Skeletal muscle tissue (tissue), 3 donors: ENCODE measurements at regions not wholly inside any gene's neighbourhood (a gene's known extent, or its start where the extent isn't known, plus 50 kb on each side); places are given as distances from the start of the nearest gene placed in this dataset.
A peak's percentile ranks its signal among the peaks of the same experiment; 100 is the strongest.

Experiments
- H3K27ac ChIP-seq: one replicate; pipeline ENCODE4 v1.7.0; 2013; ENCODE audit warnings: mild to moderate bottlenecking, low read depth, low read length, inconsistent platforms
- H3K27me3 ChIP-seq, 3 donors: one replicate each; pipeline ENCODE4 v1.7.0; 2013; ENCODE audit warnings: low read length in 3 of 3; ENCODE audit not compliant: control insufficient read depth in 3 of 3, insufficient read depth in 3 of 3
- H3K36me3 ChIP-seq, 3 donors: one replicate each; pipeline ENCODE4 v1.7.0; 2013; ENCODE audit warnings: low read length in 3 of 3; ENCODE audit not compliant: control insufficient read depth in 3 of 3, insufficient read depth in 3 of 3
- H3K4me1 ChIP-seq, 3 donors: one replicate each; pipeline ENCODE4 v1.7.0; 2013; ENCODE audit warnings: low read length in 3 of 3, mild to moderate bottlenecking in 3 of 3; ENCODE audit not compliant: control insufficient read depth in 3 of 3, insufficient read depth in 3 of 3
- H3K4me3 ChIP-seq, 3 donors: one replicate each; pipeline ENCODE4 v1.7.0; 2013; ENCODE audit warnings: low read length in 3 of 3
- H3K9ac ChIP-seq, 3 donors: one replicate each; pipeline ENCODE4 v1.7.0; 2013; ENCODE audit warnings: low read length in 3 of 3, mild to moderate bottlenecking in 3 of 3, moderate library complexity in 2 of 3, low read depth in 1 of 3
- H3K9me3 ChIP-seq, 3 donors: one replicate each; pipeline ENCODE4 v1.7.0; 2013; ENCODE audit warnings: low read length in 3 of 3; ENCODE audit not compliant: control insufficient read depth in 3 of 3
- donor health status: Osteomylitis.

DNA sequence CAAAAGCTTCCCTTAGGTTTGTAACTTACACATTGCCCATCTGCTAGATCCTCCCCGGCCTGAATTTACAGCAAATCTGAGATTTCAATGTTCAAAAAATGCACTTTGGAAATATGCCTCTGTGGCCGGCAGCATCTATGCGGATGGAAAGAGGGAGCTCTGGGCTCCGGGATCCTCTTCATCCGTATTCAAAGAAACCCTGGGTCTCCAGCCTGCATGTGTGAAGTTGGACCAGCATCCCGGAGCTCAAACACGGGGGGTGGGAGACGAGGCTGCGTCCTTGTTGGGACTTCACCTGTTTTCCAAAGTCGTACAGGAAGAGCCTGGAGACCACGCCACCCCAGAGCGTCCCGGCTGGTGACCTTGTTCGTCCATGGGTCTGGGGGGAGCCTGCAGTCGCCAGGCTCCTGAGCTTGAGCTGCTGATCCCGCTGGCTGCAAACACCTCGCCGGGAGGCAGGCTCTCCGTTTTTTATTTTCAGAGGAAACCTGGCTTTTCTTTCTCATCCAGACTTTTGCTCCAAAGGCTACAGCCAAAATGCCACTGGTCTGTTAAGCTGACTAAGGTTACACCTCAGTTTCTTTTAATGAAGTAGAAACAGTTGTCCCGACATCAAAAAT lies 77.4 kb downstream of the PTGR3 start:
- Histone ChIP-seq H3K4me3 (peak overlapping the region in 2 of 3 donors; percentile 27 to 41), H3K4me1 (peaks cover 3 to 12% (median 8%) of the 10 kb centered on the region in 3 donors), H3K9me3 (no peaks in the 10 kb centered on the region), H3K9ac (no peak overlapping the region), H3K27me3 (peaks cover 10 to 33% (median 15%) of the 10 kb centered on the region in 3 donors), H3K27ac (no peak overlapping the region), H3K36me3 (no peaks in the 10 kb centered on the region)

DNA sequence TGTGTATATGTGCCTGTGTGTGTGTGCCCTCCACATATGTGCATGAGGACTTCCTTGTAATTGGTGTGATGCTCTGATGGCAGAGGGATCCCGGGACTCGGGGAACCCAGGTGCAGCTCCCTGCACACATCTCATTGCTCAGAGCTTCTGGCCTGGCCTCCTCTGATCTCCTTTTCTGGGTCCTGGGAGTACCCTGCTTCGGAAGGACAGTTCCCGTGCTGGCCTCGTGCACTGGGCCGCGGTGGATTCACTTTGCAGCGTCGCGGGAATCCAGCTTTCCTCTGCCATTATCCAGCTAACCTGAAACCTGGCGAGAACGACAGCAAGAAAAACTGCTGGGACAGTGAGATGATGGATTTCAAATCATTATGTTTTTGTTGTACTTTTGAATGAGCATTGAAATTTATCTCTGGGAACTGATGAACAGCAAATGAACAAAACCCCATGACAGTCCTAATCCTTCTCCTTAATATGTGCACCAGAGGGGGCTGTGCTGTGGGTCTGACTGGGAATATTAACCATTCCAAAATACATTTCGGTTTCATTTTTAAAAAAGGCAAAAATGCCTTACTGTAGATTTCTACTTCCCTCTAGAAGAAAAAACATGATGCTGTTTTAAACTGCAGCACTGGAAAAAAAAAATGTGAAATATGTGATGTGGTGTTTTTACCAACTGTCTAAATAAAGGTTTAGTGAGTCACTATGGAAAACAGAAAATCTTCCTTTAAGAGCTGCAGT lies 78.2 kb downstream of the PTGR3 start:
- Histone ChIP-seq H3K36me3 (no peaks in the 10 kb centered on the region), H3K4me3 (peak overlapping the region in 1 of 3 donors; percentile 41), H3K9ac (peak overlapping the region in 1 of 3 donors; percentile 6), H3K9me3 (no peaks in the 10 kb centered on the region), H3K27me3 (peaks cover 10 to 35% (median 15%) of the 10 kb centered on the region in 3 donors), H3K4me1 (peaks cover 3 to 16% (median 11%) of the 10 kb centered on the region in 3 donors), H3K27ac (no peak overlapping the region)

DNA sequence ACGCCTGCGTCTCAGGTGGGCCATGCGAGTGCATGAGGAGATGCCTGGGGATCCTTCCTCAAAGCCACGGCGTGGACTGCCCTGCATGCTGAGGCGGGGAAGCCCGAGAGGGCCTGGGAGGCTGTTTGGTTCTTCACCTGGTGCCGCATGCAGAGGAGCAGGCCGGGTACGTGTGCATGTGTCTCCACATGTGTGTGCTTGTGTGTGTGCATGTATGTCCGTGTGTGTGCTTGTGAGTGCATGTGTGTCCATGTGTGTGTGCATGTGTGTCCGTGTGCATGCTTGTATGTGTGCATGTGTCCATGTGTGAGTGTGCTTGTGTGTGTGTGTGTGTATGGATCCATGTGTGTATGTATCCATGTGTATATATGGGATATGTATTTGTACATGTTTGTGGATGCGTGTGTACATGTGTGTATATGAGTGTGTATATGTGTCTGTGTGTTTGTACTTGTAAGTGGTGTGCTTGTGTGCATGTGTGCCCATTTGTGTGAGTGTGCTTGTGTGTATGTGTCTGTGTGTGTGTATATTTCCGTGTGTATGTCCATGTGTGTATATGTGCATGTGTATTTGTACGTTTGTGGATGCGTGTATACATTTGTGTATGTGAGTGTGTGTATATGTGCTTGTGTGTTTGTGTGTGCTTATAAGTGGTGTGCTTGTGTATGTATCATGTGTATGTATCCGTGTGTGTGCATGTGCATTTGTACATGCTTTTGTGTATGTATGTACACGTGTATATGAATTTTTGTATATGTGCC lies 79.0 kb downstream of the PTGR3 start:
- peaks cover 3 to 24% (median 18%) of the 10 kb centered on the region in 3 donors for H3K4me1 ChIP-seq
- no peak overlapping the region for H3K27ac ChIP-seq
- peaks cover 5 to 28% (median 15%) of the 10 kb centered on the region in 3 donors for H3K27me3 ChIP-seq
- H3K4me3 ChIP-seq = no peak overlapping the region
- no peaks in the 10 kb centered on the region for H3K36me3 ChIP-seq
- H3K9me3 ChIP-seq = no peaks in the 10 kb centered on the region
- H3K9ac ChIP-seq = no peak overlapping the region

DNA sequence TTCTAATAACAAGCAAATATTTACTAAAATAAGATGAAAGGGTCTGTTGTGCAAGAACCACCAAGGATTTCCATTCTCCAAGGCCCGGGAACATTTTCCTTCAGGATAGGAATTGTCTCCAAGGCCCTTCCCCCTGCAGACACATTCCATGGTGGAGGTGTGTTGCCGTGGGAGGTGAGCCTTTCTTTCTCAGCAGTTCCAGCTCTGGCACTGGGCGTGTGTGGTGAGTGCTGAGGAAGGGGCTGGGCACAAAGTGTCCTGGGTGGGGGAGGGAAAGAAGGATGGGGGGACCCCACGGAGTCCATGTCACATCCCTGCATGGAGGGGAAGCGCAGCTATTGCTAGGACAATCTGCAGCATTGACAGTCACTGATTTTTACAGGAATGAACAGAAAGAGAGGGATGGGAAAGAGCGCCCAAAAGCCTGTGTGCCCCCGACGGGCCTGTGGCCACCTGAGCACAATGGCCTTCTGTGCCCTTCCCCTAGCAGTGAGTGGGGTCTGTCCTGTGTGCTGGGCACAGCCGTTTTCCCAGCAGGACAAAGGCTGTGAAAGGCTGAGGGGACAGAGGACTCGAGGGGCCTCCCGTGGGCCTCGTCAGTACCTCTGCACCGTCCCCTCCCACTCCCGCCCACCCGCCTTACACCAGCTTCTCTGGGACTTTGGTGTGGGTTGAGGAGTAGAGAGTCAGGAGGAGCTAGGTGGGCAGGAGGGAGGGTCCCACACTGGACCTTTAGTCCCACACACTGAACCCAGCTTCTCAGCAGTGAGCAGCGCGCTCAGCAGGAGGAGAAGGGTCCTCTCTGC lies 79.8 kb downstream of the PTGR3 start:
- Histone ChIP-seq H3K9me3 (no peaks in the 10 kb centered on the region), H3K27ac (no peak overlapping the region), H3K36me3 (no peaks in the 10 kb centered on the region), H3K4me3 (no peak overlapping the region), H3K4me1 (peaks cover 3 to 26% (median 18%) of the 10 kb centered on the region in 3 donors), H3K9ac (no peak overlapping the region), H3K27me3 (peaks cover 3 to 20% (median 12%) of the 10 kb centered on the region in 3 donors)

DNA sequence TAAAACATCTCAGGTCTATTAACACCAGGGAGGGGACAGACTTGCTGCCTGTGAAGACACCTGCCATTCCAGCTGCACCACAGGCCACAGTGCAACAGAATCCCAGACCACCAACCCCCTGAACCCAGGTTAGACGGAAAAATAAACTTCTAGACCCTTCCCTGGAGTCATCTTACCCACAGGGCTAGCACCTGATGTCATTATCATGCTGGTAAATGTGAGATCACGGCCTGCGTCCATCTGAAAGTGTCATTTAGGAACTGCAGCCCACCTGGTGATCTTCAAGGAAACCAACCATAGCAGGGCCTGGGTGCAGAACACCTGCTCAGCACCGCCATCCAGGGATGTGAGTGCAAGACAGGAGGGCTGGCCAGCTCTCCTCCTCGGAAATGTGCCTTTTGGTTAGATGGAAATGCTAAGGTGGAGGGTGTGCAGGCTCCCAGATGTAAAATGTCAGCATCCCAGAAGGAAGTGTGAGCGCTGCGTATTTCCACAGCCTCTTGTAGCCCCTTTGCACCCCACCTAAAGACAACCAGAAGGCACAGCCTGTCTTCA lies 80.8 kb downstream of the PTGR3 start:
- no peak overlapping the region for H3K9ac ChIP-seq
- no peaks in the 10 kb centered on the region for H3K36me3 ChIP-seq
- no peaks in the 10 kb centered on the region for H3K9me3 ChIP-seq
- H3K27me3 ChIP-seq = peaks cover 0 to 12% (median 7%) of the 10 kb centered on the region in 3 donors
- H3K27ac ChIP-seq = no peak overlapping the region
- H3K4me1 ChIP-seq = peaks cover 3 to 26% (median 18%) of the 10 kb centered on the region in 3 donors
- H3K4me3 ChIP-seq = no peak overlapping the region

DNA sequence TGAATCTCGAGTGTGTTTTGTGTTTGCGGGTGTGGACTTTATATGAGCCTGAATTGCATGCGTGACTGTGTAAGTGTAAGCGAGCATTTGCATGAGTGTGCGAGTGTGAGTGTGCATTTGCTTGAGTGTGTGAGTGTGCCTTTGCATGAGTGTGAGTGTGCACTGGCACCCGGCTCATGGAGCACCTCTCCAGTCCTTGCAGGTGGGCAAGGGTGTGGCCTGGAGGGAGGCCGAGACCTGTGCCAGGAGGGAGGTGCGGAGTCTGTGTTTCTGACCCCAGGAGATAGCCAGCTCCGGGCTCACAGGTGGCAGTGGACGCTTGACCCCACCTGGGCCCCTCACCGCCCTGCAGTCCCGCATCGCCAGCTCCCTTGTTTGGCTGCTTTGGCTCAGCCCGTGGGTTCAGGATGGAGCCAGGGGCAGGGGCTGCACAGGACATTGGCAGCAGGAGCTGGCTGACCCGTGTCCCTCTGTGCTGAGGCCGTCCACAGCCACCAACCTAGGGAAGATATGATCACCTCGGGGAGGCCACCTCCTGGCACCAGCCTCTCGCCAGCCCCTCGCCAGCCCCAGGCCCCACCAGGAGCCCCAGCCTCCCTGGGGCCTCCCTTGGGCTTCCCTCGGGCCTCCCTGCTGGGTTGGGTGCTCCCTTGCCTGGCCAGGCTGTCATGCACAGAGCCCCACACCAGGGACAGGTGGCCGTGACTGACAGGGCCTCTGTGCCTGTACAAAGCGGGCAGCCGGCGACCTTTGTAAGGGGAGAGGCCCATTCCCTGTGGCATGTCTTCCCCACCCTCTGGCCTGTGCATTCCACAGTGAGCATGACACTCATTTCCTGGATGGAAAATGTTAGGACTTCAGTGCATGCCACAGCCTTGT lies 81.6 kb downstream of the PTGR3 start:
- H3K4me1 ChIP-seq = peaks cover 3 to 26% (median 18%) of the 10 kb centered on the region in 3 donors
- H3K4me3 ChIP-seq = no peak overlapping the region
- H3K9ac ChIP-seq = no peak overlapping the region
- H3K27me3 ChIP-seq = peaks cover 1 to 5% (median 3%) of the 10 kb centered on the region in 3 donors
- no peak overlapping the region for H3K27ac ChIP-seq
- H3K36me3 ChIP-seq = no peaks in the 10 kb centered on the region
- no peaks in the 10 kb centered on the region for H3K9me3 ChIP-seq

DNA sequence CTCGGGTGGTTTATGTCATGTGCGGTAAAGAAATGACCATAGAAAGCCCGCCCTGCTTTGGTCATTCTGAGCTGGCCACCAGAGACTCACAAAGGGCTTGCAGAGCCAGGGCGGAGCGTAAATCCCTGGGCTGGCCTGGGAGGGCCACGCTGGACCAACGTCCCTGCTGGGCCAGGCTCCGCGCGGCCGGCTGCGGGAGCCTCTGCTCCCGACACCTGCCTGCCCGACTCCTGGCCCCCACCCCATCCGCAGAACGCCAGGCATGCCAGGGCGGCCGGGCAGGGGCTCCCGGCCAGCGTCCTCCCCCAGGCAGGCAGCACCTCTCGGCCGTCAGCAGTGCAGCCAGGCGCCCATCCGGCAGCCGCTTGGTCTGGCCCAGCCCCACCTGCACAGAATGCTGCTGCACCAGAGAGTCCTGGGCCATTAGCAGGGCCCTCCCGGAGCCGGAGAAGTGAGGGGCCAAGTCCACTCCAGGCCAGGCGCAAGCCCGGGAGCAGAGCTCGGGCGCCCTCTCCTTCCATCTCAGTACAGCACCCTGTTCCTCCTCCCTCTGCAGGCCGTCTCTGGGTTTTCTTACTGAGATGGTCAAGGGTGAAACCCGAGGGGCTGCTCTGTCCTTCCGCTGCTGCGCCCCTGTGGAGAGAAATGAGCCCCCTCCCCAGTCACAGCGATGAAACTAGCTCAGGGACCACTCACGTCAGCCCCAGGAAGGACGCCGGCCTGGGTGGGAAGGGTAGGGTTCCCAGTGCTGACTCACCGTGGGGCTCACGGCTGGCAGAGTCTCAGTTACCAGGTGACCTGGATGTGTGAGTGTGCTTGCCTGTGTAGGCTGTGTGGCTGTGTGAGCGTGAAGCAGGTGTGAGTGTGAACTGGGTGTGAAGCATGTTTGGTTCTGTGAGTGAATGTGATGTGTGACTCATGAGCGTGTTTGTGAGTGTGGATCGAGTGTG lies 83.3 kb downstream of the PTGR3 start:
- Histone ChIP-seq H3K4me1 (peaks cover 3 to 26% (median 18%) of the 10 kb centered on the region in 3 donors), H3K4me3 (peak overlapping the region; percentile 28 to 59 (median 49)), H3K9ac (peak overlapping the region in 1 of 3 donors; percentile 40), H3K27ac (no peak overlapping the region), H3K36me3 (no peaks in the 10 kb centered on the region), H3K27me3 (peaks cover 3 to 4% (median 3%) of the 10 kb centered on the region in 3 donors), H3K9me3 (no peaks in the 10 kb centered on the region)

DNA sequence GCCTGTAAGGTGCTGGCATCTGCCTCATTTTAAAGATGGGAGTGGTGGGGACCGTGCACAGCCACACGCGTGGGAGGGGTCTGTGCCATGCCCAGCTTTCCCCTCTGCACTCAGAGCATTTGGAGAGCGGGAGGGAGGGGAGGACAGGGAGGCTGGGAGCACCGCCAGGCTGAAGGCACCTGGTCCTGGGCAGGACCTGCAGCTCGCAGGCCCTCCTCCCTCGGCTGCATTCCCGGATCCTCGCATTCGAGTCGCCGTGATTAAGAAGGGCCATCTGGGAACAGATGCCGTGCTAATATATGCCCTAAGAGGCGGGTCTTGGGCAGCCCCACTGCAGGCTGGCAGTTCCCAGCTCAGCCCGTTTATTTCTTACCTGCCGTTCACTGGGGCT lies 84.0 kb downstream of the PTGR3 start:
- H3K4me1 ChIP-seq = peaks cover 3 to 26% (median 18%) of the 10 kb centered on the region in 3 donors
- H3K27ac ChIP-seq = no peak overlapping the region
- peak overlapping the region in 1 of 3 donors; percentile 40 for H3K9ac ChIP-seq
- H3K9me3 ChIP-seq = no peaks in the 10 kb centered on the region
- no peaks in the 10 kb centered on the region for H3K36me3 ChIP-seq
- peaks cover 3 to 6% (median 4%) of the 10 kb centered on the region in 3 donors for H3K27me3 ChIP-seq
- peak overlapping the region; percentile 28 to 59 (median 49) for H3K4me3 ChIP-seq
